H1 (cell line): ENCODE measurements at regions not wholly inside any gene's neighbourhood (a gene's known extent, or its start where the extent isn't known, plus 50 kb on each side); places are given as distances from the start of the nearest gene placed in this dataset.

Source experiments
- SP4 ChIP-seq: IDR thresholded peaks from 2 replicates; pipeline ENCODE4 v1.6.1; 2012; ENCODE audit warnings: low read length, inconsistent platforms
- TF ChIP-seq, protein P1 (sequence below): IDR thresholded peaks from 2 replicates; pipeline ENCODE4 v1.6.1; 2012; ENCODE audit warnings: inconsistent platforms

GRCh38 chr3:23671851-23672589 lies 133.7 kb upstream of the UBE2E1 start (continued):
- no peak for TF ChIP-seq SP4
- TF ChIP-seq, protein P1, sequence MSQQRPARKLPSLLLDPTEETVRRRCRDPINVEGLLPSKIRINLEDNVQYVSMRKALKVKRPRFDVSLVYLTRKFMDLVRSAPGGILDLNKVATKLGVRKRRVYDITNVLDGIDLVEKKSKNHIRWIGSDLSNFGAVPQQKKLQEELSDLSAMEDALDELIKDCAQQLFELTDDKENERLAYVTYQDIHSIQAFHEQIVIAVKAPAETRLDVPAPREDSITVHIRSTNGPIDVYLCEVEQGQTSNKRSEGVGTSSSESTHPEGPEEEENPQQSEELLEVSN = no peak
- TF ChIP-seq, all 59 proteins: peak for 0
